GM12891 (cell line): ENCODE measurements at regions not wholly inside any gene's neighbourhood (a gene's known extent, or its start where the extent isn't known, plus 50 kb on each side); places are given as distances from the start of the nearest gene placed in this dataset.

Experiments
- PAX5 ChIP-seq: IDR thresholded peaks from 2 replicates; pipeline ENCODE4 v1.6.1; 2011; ENCODE audit warnings: low read length, moderate library complexity, mild to moderate bottlenecking; ENCODE audit not compliant: insufficient read depth, severe bottlenecking
- POLR2A ChIP-seq: IDR thresholded peaks from 2 replicates; pipeline ENCODE4 v1.6.1; 2011; ENCODE audit warnings: low read depth, low read length, control low read depth
- POLR2AphosphoS5 ChIP-seq: IDR thresholded peaks from 2 replicates; pipeline ENCODE4 v1.6.1; 2011; ENCODE audit warnings: low read depth, low read length, control low read depth
- POU2F2 ChIP-seq: IDR thresholded peaks from 2 replicates; pipeline ENCODE4 v1.6.1; 2011; ENCODE audit warnings: low read depth, mild to moderate bottlenecking, control low read depth, low read length, moderate library complexity
- SPI1 ChIP-seq: IDR thresholded peaks from 2 replicates; pipeline ENCODE4 v1.6.1; 2011; ENCODE audit warnings: low read depth, low read length, control low read depth
- TAF1 ChIP-seq: IDR thresholded peaks from 2 replicates; pipeline ENCODE4 v1.6.1; 2011; ENCODE audit warnings: low read depth, low read length, control low read depth

- no peak for TF ChIP-seq POLR2AphosphoS5
- TF ChIP-seq POLR2A = no peak
- TF ChIP-seq SPI1 = no peak
- TF ChIP-seq TAF1 = no peak
- TF ChIP-seq PAX5 = no peak
- no peak for TF ChIP-seq POU2F2
Measured at GRCh38 chr12:93121729-93122488, 192.8 kb upstream of the EEA1 start.
